ENCODE measurements at regions not wholly inside any gene's neighbourhood (a gene's known extent, or its start where the extent isn't known, plus 50 kb on each side); places are given as distances from the start of the nearest gene placed in this dataset.

DNA sequence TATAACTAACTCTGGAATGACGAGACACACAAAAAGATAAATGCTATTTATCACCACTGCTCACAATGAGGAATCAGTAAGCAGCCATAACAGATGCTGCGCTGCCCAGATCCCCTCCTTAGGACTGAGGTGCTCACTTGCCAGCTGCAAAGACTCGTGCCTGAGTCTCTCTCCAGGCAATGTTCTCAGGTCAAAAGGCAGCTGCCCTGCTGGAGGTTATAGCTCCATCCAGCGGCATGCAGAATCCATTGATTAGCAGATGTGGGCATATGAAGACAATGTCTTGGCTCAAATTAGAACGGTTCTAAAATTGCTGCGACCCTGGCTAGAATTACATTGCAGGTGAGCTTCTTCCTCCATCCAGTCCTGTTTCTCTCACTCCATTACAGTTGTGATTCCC lies 328.2 kb upstream of the CHRM3 start:
- TF ChIP-seq POLR2AphosphoS5 (IDR thresholded peaks at IDR 0.05; ENCODE audit: borderline replicate concordance, low read depth, low read length) = no peak
- TF ChIP-seq FOXP2 (optimal IDR thresholded peaks at IDR 0.05; ENCODE audit: control extremely low read depth, extremely low read length, insufficient read depth) = no peak
- TF ChIP-seq EZH2 (IDR thresholded peaks at IDR 0.05) = no peak

Data from SK-N-MC (cell line).